HL-60 (cell line): ENCODE measurements at regions not wholly inside any gene's neighbourhood (a gene's known extent, or its start where the extent isn't known, plus 50 kb on each side); places are given as distances from the start of the nearest gene placed in this dataset.
A peak's percentile ranks its signal among the peaks of the same experiment; 100 is the strongest.

Experiments used
- POLR2AphosphoS5 ChIP-seq: IDR thresholded peaks from 2 replicates; pipeline ENCODE4 v1.6.1; 2012; ENCODE audit warnings: low read depth
- TF ChIP-seq, protein P1 (sequence below): IDR thresholded peaks from one replicate; pipeline ENCODE4 v1.5.1; 2011; ENCODE audit warnings: low read length, control low read depth, inconsistent platforms; ENCODE audit not compliant: insufficient read depth

GRCh38 chr14:40417777-40418401 is 985.7 kb upstream of the FBXO33 start:
- TF ChIP-seq, protein P1, sequence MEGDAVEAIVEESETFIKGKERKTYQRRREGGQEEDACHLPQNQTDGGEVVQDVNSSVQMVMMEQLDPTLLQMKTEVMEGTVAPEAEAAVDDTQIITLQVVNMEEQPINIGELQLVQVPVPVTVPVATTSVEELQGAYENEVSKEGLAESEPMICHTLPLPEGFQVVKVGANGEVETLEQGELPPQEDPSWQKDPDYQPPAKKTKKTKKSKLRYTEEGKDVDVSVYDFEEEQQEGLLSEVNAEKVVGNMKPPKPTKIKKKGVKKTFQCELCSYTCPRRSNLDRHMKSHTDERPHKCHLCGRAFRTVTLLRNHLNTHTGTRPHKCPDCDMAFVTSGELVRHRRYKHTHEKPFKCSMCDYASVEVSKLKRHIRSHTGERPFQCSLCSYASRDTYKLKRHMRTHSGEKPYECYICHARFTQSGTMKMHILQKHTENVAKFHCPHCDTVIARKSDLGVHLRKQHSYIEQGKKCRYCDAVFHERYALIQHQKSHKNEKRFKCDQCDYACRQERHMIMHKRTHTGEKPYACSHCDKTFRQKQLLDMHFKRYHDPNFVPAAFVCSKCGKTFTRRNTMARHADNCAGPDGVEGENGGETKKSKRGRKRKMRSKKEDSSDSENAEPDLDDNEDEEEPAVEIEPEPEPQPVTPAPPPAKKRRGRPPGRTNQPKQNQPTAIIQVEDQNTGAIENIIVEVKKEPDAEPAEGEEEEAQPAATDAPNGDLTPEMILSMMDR, result peak; percentile 83
- TF ChIP-seq POLR2AphosphoS5, result no peak
